ENCODE measurements at regions not wholly inside any gene's neighbourhood (a gene's known extent, or its start where the extent isn't known, plus 50 kb on each side); places are given as distances from the start of the nearest gene placed in this dataset.

GRCh38 chr2:136653861-136654260 is 111.5 kb upstream of the THSD7B start:
- Histone ChIP-seq H3K36me3 (ENCODE audit: control insufficient read depth, insufficient read depth, low read length) (no peaks in the 10 kb centered on the region), H3K4me3 (ENCODE audit: low read depth, low read length) (no peak overlapping the region), H3K27me3 (ENCODE audit: control insufficient read depth, insufficient read depth, low read length) (no peaks in the 10 kb centered on the region)
- no peak for DNase-seq (ENCODE audit: low read depth)
- no peak for TF ChIP-seq CTCF (IDR thresholded peaks at IDR 0.05; ENCODE audit: insufficient read depth, low read depth, low read length)
- POLR2A ChIA-PET: no interaction called here
- CTCF ChIA-PET: no interaction called here

- POLR2A ChIA-PET: no interaction called here
- H3K27me3 ChIP-seq (ENCODE audit: control insufficient read depth, insufficient read depth, low read length): no peaks in the 10 kb centered on the region
- H3K4me3 ChIP-seq (ENCODE audit: low read depth, low read length): no peak overlapping the region
- CTCF ChIA-PET: no interaction called here
- no peak for TF ChIP-seq CTCF (IDR thresholded peaks at IDR 0.05; ENCODE audit: insufficient read depth, low read depth, low read length)
- DNase-seq (ENCODE audit: low read depth): no peak
- no peaks in the 10 kb centered on the region for H3K36me3 ChIP-seq (ENCODE audit: control insufficient read depth, insufficient read depth, low read length)
Measured at GRCh38 chr2:136651456-136652010, 113.8 kb upstream of the THSD7B start.

- no peak for DNase-seq (ENCODE audit: low read depth)
- H3K4me3 ChIP-seq (ENCODE audit: low read depth, low read length): no peak overlapping the region
- TF ChIP-seq CTCF (IDR thresholded peaks at IDR 0.05; ENCODE audit: insufficient read depth, low read depth, low read length): no peak
- no peaks in the 10 kb centered on the region for H3K27me3 ChIP-seq (ENCODE audit: control insufficient read depth, insufficient read depth, low read length)
- no peaks in the 10 kb centered on the region for H3K36me3 ChIP-seq (ENCODE audit: control insufficient read depth, insufficient read depth, low read length)
- ChIA-PET CTCF (no interaction called here), POLR2A (no interaction called here)
Measured at GRCh38 chr2:136647039-136647438, 118.3 kb upstream of the THSD7B start.

- Histone ChIP-seq H3K36me3 (ENCODE audit: control insufficient read depth, insufficient read depth, low read length) (no peaks in the 10 kb centered on the region), H3K27me3 (ENCODE audit: control insufficient read depth, insufficient read depth, low read length) (no peaks in the 10 kb centered on the region), H3K4me3 (ENCODE audit: low read depth, low read length) (no peak overlapping the region)
- DNase-seq (ENCODE audit: low read depth): no peak
- ChIA-PET CTCF (no interaction called here), POLR2A (no interaction called here)
- no peak for TF ChIP-seq CTCF (IDR thresholded peaks at IDR 0.05; ENCODE audit: insufficient read depth, low read depth, low read length)
Measured at GRCh38 chr2:136645236-136645828, 120.0 kb upstream of the THSD7B start.

- CTCF ChIA-PET: interaction anchor here (0.8 kb wide), 1 partner anchor 13 kb away, joined by 3 read pairs; no protein-coding TSS in a partner anchor
Measured at GRCh38 chr2:136639651-136640050, 125.7 kb upstream of the THSD7B start.

More at GRCh38 chr2:136639651-136640050, 125.7 kb upstream of the THSD7B start:
- no peaks in the 10 kb centered on the region for H3K36me3 ChIP-seq (ENCODE audit: control insufficient read depth, insufficient read depth, low read length)
- DNase-seq (ENCODE audit: low read depth): no peak
- no peaks in the 10 kb centered on the region for H3K27me3 ChIP-seq (ENCODE audit: control insufficient read depth, insufficient read depth, low read length)
- H3K4me3 ChIP-seq (ENCODE audit: low read depth, low read length): no peak overlapping the region
- POLR2A ChIA-PET: no interaction called here
- no peak for TF ChIP-seq CTCF (IDR thresholded peaks at IDR 0.05; ENCODE audit: insufficient read depth, low read depth, low read length)
